H1 (cell line): ENCODE measurements at regions not wholly inside any gene's neighbourhood (a gene's known extent, or its start where the extent isn't known, plus 50 kb on each side); places are given as distances from the start of the nearest gene placed in this dataset.

ENCODE experiments used
- BCL11A ChIP-seq, 2 experiments: IDR thresholded peaks; one replicate each; pipeline ENCODE4 v1.6.1; 2011; ENCODE audit warnings: low read depth in 2 of 2, low read length in 2 of 2, mild to moderate bottlenecking in 2 of 2
- CBX8 ChIP-seq: fragments of 300-800, 300-1000 bp; sonication (generic); IDR thresholded peaks from 2 replicates; pipeline ENCODE4 v1.7.1; 2016; ENCODE audit warnings: low read depth, low read length, borderline replicate concordance
- EGR1 ChIP-seq: IDR thresholded peaks from 2 replicates; pipeline ENCODE4 v1.6.1; 2011; ENCODE audit warnings: low read depth, low read length, borderline replicate concordance
- KDM4A ChIP-seq: IDR thresholded peaks from one replicate; pipeline ENCODE4 v1.7.1; 2012; ENCODE audit warnings: low read depth, mild to moderate bottlenecking, moderate library complexity, low read length, inconsistent platforms; ENCODE audit not compliant: severe bottlenecking
- NRF1 ChIP-seq: IDR thresholded peaks from 2 replicates; pipeline ENCODE4 v1.6.1; 2011; ENCODE audit warnings: mild to moderate bottlenecking, low read depth, low read length, improper control_type of control experiment
- SIX5 ChIP-seq: IDR thresholded peaks from 2 replicates; pipeline ENCODE4 v1.6.1; 2011; ENCODE audit warnings: mild to moderate bottlenecking, low read depth, low read length
- TF ChIP-seq, protein P1 (sequence below): IDR thresholded peaks from 2 replicates; pipeline ENCODE4 v1.6.1; 2012; ENCODE audit warnings: inconsistent platforms

DNA sequence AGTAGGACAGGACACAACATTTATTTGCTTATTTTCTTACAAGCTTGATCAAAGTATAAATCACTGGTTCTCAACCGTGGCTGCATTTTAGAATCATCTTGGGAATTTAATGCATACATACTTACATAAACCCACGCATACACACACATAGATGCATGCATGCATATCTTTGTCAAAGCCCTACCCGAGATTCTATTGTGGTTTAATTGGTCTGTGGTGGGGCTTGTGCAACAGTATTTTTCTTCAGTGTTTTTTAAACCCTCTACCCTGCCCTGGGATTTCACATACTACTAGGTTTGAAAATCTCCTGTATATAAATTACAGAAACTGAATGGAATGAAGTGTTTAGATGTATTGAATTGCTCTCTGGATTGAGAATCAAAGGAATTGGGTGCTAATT, 1166.2 kb downstream of the MAT2B start (continued):
- no peak for TF ChIP-seq BCL11A (IDR thresholded peaks at IDR 0.05; ENCODE audit: low read depth in 2 of 2, low read length in 2 of 2)
- TF ChIP-seq, protein P1, sequence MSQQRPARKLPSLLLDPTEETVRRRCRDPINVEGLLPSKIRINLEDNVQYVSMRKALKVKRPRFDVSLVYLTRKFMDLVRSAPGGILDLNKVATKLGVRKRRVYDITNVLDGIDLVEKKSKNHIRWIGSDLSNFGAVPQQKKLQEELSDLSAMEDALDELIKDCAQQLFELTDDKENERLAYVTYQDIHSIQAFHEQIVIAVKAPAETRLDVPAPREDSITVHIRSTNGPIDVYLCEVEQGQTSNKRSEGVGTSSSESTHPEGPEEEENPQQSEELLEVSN = no peak
- no peak for TF ChIP-seq SIX5
- no peak for TF ChIP-seq CBX8
- no peak for TF ChIP-seq KDM4A
- no peak for TF ChIP-seq NRF1
- no peak for TF ChIP-seq EGR1
